AG08396 (cell line): ENCODE measurements at regions not wholly inside any gene's neighbourhood (a gene's known extent, or its start where the extent isn't known, plus 50 kb on each side); places are given as distances from the start of the nearest gene placed in this dataset.
A peak's percentile ranks its signal among the peaks of the same experiment; 100 is the strongest.
"Not testable (repeated sequence)": the region's sequence is repeated elsewhere in the genome, so short reads cannot be mapped to it uniquely, and the experiment has no call there.

ENCODE experiments used
- DNase-seq: peaks from one replicate; pipeline ENCODE4 v3.0.0; 2012; ENCODE audit warnings: low spot score, mixed read lengths

DNA sequence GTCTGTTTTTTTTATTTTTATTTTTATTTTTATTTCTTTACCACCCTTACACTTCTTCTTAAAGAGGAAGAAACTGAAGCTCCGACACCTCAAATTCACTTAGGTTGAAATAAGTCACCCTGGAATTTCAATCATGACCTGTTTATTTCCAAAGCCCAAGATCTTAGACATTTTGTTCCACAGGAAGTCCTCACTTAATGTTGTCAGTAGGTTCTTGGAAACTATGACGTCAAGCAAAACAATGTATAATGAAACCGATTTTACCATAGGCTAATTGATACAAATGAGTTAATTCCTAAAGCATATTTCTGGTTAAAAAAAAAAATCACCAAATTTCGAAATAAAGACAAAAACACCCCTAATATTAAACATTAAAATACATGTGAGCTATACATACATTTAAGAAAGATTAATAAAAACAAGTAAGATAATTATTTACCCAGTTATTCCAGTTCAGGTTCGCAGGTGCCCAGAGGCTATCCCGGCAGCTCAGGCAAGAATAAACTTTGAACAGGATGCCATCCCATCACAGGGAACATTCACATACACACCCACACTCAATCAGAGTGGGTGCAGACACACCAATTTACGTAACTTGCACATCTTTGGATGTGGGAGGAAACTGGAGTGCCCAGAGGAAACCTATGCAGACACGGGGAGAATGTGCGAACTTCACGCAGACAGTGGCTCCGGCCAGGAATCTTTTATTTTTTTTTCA, 391.0 kb downstream of the RAP2B start:
- no peak for DNase-seq

DNA sequence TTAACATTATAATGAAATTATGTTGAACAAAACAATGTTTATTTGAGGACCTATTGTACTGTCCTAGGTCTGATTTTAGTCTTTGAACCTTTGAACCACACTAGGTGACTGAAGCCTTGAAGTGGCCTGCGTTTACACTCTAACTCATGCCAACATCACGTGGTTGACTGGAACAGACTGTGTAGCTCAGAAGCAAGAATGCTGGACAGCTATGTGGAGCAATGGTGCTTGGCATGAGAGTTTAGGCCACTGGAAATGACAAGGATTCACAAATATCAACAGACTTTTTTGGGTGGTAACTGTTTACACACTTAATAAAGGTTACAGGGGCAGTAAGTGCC, 391.5 kb downstream of the RAP2B start:
- no peak for DNase-seq

DNA sequence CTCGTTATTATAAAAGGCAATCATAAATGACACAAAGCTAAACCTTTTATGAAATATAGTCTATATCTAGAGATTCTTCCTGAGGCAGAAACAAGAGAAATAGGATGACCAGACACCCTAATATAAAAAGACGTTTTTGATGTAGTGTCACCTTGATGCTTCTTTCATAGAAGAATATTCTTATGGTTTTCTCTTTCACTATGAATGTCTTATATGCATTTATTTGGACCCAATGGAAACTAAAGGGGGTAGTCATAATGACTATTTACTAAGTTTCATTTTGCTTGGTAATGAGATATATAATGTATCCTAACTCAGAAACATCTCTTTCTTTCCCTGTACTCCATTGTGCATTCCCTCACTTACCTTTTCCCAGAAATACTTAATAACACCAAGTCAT, 393.9 kb downstream of the RAP2B start:
- DNase-seq: no peak

DNA sequence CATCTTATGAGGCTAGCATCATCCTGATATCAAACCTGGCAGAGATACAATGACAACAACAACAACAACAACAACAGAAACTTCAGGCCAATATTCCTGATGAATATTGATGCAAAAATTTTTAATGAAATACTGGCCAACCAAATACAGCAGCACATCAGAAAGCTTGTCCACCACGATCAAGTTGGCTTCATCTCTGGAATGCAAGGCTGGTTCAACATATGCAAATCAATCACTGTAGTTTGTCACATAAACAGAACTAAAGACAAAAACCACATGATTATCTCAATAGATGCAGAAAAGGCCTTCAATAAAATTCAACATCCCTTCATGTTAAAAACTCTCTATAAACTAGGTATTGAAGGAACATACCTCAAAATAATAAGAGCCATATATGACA, 397.3 kb downstream of the RAP2B start:
- DNase-seq: not testable (repeated sequence)

- no peak for DNase-seq
These were observed 405.0 kb downstream of the RAP2B start for GRCh38 chr3:153567011-153567410.

GRCh38 chr3:153567556-153567955, 405.5 kb downstream of the RAP2B start:
- DNase-seq: no peak

DNA sequence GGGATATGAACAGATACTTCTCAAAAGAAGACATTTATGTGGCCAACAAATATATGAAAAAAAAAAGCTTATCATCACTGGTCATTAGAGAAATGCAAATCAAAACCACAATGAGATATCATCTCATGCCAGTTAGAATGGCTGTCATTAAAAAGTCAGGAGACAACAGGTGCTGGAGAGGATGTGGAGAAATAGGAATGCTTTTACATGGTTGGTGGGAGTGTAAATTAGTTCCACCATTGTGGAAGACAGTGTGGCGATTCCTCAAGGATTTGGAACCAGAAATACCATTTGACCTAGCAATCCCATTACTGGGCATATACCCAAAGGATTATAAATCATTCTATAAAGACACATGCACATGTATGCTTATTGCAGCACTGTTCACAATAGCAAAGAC, 408.5 kb downstream of the RAP2B start:
- not testable (repeated sequence) for DNase-seq

GRCh38 chr3:153572165-153572564, 410.1 kb downstream of the RAP2B start:
- DNase-seq: no peak

- DNase-seq: no peak
These were observed 410.6 kb downstream of the RAP2B start for GRCh38 chr3:153572654-153573053.

GRCh38 chr3:153573481-153573880, 411.5 kb downstream of the RAP2B start:
- no peak for DNase-seq

GRCh38 chr3:153574445-153574844, 412.4 kb downstream of the RAP2B start:
- no peak for DNase-seq

GRCh38 chr3:153577059-153577736, 415.2 kb downstream of the RAP2B start:
- no peak for DNase-seq

- DNase-seq: no peak
These were observed 416.0 kb downstream of the RAP2B start for GRCh38 chr3:153578046-153578445.

DNA sequence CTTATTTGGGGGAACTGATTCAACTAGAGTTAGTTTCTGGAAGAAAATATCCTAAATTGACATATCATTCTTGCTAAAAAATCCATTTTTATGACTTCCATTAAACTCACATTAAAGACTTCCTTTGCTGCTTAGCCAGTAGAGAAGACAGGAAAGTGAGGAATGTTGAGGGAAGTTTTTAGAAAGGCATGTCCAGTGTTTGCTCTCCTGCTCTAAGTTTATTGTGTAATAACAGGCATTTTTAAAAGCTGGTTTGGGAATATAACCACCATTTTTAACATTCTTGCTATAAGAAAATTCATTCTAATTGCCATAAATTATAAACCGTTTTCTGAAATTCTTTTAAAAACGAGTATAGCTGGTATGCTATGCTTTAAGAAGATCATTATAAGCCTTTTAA, 428.0 kb downstream of the RAP2B start:
- DNase-seq: no peak

GRCh38 chr3:153591561-153592245, 429.7 kb downstream of the RAP2B start:
- no peak for DNase-seq

- peak; percentile 15 for DNase-seq
These were observed 433.3 kb downstream of the RAP2B start for GRCh38 chr3:153595186-153595815.

- DNase-seq: no peak
These were observed 434.4 kb downstream of the RAP2B start for GRCh38 chr3:153596401-153596800.

DNA sequence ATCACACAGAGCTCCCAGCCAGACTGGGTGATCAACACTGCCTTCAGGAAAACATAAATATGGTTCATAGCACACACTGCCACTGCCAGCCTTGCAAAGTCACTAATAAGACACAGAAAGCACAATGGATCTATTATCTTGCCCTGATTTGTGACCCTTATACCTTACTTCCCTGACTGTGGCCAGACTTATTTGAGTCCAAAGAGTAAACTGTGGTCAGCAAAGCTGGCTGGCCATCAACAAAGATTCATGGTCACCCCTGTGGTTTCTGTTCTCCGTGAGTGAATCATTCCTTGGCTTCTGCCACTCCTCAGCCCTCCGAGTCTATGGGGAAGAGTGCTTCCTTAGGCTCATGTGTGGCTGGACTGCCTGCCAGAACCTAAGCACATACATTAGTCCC, 437.7 kb downstream of the RAP2B start:
- peak; percentile 80 for DNase-seq

- DNase-seq: no peak
These were observed 438.9 kb downstream of the RAP2B start for GRCh38 chr3:153600896-153601295.

- no peak for DNase-seq
These were observed 439.4 kb downstream of the RAP2B start for GRCh38 chr3:153601374-153601853.

GRCh38 chr3:153602801-153603200, 440.8 kb downstream of the RAP2B start:
- no peak for DNase-seq

- DNase-seq: no peak
These were observed 452.1 kb downstream of the RAP2B start for GRCh38 chr3:153614140-153614539.

DNA sequence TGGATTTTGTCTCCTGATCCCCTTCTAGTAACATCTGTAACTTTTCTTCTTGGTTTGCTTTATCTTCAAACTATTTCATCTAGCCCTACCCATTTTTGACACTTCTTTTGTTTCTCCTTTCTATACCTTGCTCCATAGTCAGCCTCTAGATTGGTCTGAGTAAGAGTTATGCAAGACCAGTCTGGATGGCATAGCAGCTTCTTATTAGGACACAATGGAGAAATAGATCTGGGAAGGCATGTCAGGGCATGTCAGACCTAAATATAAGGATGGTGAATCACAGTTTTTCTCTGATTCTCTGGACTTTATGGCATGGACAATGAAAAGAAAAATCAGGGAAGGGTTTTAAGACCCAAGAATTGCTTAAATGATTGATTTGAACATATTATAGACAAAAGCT, 452.5 kb downstream of the RAP2B start:
- peak; percentile 18 for DNase-seq
